Embryonic facial prominence (tissue), 1 donor: ENCODE measurements at regions not wholly inside any gene's neighbourhood (a gene's known extent, or its start where the extent isn't known, plus 50 kb on each side); places are given as distances from the start of the nearest gene placed in this dataset.

ENCODE experiments used
- DNase-seq: peaks from one replicate; pipeline ENCODE4 v3.0.0-alpha.2; 2016; ENCODE audit errors: extremely low spot score

DNA sequence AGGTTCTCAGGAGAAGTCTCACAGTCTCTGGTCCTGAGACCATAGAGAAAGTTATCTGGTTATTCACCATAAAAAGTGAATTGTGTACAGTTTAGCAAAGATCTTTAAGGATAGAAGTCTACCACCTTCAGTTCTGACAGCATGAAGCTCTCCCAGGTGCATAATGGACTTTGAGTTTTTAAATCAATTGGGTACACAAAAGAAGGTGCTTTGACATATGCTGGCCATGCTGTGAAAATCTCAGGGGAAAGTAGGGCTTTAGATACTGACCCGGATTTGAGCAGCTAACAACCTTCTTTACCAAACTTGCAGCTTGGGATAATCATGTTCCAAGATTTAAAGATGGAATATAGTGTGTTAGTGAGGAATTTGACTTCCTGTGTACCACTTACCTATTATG, 264.2 kb downstream of the ZSWIM6 start:
- no peak for DNase-seq

DNA sequence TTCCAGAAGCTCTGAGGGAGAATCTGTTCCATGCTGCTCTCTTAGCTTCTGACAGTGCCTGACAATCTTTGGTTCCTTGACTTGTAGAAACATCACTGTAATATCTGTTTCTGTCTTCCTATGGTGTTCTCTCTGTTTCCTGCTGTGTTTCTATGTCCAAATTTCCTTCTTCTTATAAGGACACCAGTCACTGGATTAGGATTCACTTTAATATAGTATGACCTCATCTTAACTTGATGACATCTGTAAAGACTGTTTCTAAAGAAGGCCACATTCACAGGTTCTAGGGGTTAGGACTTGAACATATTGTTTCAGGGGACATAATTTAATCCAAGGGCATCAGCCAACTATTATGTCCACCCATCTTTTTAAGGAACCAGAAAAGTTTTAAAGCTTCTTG, 265.6 kb downstream of the ZSWIM6 start:
- DNase-seq = no peak

DNA sequence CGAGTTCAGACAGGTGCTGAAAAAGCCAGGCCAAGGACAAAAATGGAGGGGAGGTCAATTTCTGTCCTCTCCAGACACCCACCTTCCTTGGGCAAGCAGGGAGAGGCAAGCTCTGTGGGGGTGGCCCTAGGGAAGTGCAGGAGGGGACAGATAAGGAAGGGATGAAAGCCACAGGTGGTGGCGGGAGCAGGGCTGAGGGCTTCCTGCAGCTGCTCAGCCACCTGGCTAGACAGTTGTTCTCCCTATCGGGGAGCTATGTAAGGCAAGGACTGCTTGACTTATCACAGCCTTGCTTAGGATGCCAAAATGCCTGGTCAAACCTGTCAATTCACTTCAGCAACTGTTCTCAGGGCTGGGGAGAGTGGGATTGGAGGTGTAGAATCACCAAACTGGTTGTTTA, 266.1 kb downstream of the ZSWIM6 start:
- DNase-seq = no peak

DNA sequence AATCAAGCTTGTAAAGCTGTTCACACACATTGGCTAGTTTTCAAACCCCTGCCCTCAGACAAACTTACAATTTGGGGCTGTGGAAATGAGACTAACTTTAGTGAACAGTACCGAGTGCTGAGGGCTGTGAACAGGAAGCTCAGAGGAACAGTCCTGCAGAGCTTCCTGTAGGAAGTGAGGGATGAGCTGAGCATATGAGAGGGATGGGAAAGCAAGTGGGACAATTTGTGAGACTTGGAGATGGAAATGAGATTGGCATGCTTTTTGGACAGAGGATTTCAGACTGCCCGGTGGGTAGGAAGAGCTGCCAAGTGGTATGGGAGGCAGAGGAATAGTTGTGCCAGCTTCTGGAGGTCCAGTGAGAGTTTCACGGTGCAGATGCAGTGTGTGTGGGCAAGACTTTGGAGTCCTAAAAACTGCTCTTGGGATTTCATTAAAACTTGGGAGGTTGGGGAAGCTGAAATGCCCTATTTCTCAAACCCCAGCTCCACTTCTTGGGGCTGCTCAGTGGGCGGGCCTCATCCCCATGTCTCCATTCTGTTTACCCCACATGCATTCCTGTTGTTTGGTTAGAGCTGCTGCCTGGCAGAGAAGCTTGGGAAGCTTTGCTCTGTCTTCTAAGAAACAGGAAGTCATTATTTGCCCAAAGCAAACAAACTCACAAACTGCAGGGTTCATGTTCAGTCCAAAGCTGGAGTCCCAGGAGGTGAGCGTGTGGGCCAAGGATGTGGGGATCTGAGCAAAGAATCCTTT, 267.5 kb downstream of the ZSWIM6 start:
- peak; percentile 18 for DNase-seq

DNA sequence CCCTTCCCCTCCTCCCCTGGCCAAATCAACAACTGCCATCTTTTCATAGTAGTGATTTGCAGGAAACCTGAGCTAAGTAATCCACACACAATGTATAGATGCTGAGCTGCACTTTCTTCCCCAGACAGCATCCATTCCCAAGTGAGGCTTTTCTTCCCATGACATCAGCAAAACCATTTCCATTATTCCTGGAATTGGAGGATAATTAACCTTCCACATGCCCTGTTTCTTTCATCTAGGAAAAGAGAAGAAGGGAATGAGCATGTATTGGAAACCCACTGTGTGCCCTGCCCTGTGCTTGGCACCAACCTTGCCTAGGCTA, 268.0 kb downstream of the ZSWIM6 start:
- no peak for DNase-seq

DNA sequence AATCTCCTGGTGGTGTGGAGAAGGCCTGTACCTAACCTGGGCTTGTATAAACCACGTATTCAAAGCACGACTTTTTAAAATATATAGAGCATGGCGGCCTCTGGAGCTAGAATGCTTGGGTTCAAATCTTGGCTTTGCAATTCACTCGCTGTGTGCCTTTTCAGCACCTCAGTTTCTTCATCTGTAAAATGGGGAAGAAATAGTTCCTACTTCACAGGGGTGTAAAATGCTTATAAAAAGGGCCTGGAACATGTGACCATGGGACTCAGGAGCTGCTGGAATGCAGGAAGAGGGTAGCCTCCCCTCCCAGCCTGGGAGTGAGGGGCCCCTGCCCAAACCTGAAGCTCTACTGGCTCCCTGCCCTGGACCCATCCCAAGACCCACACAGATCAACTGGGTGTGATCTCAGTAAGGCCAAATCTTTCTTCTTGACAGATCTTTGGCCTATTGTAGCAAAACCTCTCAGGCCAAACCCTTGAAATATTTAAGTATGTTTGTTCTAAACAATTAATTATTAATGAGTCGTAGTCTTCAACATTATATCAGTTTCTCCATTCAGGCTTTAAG, 269.0 kb downstream of the ZSWIM6 start:
- no peak for DNase-seq

DNA sequence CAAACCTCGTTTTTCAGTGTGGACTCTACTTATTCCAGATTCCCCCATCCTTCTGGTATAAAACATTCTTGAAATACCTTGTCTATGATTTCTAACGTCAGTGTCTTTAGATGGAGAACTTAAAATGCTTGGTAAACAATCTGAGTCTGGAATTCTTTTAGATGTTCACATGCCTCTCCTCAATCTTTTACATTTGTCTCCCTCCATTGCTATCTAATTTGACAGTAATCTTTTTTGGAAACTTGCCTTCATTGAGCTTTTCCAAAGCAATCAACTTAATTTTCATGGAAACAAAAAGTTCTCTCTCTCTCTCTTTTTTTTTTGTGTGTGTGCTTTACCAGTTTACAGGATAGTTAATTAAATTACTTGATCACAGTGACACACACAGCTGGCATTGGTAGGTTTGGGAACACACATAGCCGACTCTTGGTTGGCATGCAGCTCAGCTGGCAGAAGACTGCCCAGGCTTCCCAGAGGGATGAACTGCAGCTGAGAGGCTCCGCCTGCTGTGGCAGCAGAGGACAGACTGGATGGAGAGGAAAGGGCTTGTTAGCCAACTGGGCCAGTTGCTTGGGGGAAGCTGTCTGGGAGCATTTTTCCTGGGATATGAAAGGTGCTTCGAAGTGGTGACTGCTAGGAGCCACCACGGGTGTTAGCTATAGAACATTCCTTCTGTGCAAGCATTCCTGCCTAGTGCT, 271.3 kb downstream of the ZSWIM6 start:
- DNase-seq = no peak

DNA sequence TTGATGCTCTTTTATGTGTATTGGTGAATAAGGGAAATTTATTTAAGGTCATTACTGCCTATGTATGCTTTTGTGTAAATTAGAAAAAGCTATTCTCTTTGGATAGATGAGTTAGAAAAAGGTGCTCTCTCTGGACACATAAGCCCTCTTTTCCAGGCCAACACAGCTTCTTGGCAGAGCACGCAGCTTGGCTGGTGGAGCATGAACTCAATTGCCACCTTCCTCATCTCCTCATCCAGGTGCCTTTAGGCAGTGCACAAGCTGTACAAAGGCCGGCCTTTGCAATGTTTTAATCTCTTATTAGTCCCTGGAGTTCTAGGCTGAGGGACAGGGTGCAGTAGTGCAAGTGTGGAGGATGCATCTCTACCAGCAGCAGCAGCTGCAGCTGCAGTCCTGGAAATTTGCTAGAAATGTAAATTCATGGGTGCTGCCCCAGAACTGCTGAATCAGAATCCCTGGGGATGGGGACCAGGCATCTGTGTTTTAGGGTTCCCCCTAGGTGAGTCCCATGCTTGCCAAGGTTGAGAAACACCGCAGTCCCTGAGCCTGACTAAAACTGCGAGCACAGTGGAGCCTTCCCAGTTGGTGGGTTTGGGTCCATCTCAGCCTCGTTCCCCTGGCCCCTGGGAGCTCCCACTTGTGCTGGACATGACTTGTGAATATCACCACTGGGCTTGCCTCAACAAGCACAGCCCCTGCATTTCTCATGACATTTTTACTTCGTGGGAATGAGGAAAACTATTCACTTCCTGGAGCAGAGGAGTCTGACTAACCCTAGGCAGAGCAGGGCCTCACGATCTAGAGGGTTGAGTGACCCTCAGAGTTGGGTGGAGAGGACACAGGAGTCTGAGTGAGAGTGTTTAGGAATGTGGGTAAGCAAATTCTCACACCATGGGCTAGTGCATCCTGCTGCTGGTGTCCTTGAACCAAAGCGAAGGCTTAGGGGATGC, 272.3 kb downstream of the ZSWIM6 start:
- DNase-seq = no peak

DNA sequence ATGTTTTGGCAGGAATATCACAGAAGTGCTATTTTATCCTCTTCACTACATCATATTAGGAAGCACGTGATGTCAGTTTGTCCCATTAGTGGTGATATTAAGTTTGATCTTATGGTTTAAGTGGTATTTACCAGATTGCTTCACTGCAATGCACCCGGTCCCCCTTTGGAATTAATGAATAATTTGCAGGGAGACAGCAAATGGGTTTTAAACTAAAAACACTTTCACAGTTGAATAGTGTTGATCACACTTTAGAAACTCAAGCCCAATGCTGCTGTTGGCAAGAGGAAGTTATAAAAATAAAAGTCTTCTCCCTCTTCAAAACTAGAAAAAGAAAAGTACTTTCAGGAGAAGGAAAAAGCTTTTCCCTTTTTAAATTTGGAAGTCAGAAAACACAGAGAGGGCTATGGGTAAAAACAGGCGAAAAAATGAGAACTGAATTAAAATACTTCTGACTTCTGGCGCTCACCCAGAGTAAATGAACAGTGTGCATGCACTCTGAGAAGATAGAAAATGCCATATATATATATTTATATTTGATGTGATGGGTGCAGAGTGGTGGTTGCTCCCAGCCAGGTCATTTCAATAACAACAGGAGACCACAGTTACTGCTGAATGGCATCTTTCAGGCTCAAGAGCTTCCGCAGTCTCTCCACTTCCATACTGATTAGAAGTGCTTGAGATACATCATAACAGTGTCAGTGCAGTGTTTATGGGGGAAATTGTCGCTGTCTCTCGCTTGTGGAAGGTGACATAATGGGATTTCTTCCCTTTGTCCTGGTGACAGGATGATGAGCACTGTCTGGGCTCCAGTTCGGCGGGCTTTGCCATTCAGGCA, 278.0 kb downstream of the ZSWIM6 start:
- no peak for DNase-seq

DNA sequence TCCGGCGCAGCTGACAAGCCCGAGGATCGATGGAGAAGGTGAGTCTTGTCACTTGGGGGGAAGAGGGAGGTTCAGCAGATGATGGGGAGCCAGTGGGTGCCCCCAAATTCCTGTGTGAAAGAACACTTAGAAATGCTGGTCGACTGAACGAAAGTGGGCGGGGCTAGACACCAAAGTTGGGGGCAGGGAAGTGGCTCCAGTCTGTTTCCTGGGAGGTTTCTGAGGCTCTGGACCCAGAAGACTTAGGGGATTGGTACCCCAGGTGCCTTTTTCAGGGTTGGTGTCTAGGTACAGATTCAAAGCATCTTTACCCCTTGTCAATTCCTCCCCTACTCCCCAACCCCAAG, 278.6 kb downstream of the ZSWIM6 start:
- no peak for DNase-seq

DNA sequence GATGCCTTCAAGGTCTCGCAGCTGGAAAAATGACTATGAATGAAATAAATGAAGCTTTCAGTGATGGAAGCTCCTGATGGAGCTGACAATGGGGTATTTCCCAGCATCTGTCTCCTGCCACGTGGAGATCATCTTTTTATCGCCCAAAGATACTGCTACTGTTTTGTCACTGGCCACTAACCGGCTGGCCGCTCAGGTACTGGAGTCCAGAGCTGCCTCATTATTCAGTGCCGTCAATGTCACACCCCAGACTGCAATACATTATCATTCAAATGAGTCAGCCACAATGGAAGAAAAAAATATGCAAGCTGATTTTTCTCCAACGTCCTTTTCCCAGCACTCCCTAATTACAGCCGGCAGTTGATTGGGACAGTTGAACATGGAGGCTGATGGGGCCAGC, 280.4 kb downstream of the ZSWIM6 start:
- DNase-seq = no peak

DNA sequence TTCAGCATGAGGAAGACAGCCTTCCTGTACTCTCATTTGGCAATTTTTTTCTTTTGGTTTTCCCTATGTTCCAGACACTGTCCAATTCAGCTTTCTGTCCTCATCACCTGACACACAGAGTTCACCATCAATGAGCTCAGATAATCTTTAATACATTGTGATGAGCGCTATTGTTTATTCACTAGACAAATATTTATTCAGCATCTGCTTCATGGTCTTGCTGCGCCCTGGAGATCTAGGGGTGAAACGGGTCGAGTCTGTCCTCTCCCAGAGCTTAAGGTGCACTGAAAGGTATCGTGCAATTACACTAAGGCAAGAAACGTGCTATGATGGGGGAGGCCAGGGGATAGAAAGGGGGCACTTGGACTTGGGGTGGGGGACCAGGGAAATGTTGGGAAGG, 281.6 kb downstream of the ZSWIM6 start:
- no peak for DNase-seq

DNA sequence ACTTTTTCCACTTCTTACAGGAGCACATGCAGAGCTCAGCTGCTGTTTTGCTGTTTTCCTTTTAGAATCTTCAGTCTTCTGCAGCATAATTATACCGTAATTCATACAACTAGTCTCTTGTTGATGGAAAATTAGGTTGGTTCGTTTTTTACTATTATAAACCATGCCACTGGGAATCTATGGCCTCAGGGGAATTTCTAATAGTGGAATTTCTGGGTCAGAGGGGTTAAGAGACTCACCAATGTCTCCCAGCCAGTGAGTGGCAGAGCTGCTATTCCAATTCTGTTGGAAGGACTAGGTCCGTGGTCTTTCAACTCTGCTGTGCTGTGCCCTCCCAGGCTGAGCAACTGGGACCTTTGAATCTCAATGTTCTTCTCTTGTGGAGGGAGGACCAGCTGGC, 282.5 kb downstream of the ZSWIM6 start:
- DNase-seq = no peak

DNA sequence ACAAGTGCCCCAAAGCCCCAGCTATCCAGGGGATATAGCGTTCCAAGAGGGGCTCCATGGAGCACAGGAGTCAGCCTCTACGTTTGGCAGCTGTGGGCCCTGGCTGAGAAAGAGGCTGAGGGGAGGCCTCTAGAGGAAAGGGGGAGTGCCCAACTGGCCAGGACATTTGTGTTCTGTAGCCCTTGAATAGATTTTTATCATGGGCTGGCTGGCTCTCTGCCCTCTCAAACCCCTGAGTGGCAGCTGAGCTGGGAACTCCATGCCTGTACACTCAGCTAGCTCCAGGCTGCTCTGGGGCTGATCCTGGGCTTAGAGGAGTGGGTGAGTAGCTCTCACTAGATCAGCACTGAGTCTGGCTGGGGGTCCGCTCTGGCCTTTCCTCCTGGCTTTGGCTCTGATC, 285.0 kb downstream of the ZSWIM6 start:
- DNase-seq = no peak

DNA sequence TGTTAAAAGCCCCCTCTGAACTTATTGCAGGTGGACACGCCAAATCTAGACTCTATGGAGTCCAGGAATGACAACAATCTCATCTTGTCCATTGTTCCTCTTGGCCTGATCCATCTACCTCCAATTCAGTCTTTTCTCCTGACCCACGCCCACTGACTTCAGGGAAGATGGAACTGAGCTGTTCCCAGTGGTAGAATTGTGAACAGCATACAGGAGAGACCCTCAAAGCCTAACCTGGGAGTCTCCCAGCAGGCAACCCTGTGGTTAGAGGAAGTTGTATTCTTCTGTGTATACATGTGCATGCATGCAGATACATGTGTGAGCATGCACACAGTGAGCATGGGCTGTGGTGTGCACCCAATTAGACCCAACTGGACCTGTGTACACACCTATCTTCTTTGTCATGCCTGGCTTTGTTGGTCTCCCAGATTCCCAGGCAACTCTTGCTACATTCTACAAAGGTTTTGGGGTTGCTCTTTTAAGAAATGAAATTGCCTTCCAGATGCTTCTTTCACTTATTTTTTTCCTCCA, 286.0 kb downstream of the ZSWIM6 start:
- no peak for DNase-seq

DNA sequence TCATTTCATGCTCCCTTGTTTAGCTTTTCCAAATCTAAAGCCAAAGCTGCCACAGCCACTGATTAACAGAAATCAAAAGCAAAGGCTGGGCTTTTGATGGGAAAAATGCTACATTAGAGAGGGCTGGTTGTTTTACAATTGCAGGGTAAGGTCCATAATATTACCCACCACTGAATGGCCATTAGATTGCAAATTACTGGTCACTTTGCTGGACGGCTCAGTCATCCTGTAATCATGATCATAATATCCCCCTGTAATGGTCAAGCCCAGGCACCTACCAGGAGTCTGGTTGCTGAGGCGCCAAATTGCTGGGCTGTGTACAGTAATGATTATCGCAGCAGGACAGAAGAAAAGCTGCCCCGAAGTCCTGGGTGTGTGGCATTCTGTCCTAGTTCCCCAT, 286.5 kb downstream of the ZSWIM6 start:
- DNase-seq = no peak

DNA sequence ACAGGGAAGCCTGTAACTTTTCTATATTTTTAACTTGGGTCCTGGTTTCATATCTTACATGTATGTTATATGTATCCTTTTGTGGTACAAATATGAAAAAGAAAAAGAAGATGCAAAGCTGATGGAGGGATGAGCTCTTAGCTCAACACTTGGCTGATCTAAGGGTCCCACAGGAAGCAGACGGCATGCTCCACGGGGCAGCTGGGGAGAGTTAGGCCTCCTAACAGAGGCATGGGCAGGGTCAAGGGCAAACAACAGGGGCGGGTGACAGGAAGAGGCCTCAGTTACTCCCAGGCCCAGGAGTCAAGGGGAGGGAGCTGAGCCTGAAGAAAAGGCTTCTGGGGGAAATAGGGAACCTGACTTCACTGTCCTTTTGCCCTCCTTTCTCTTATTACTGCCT, 287.2 kb downstream of the ZSWIM6 start:
- no peak for DNase-seq

DNA sequence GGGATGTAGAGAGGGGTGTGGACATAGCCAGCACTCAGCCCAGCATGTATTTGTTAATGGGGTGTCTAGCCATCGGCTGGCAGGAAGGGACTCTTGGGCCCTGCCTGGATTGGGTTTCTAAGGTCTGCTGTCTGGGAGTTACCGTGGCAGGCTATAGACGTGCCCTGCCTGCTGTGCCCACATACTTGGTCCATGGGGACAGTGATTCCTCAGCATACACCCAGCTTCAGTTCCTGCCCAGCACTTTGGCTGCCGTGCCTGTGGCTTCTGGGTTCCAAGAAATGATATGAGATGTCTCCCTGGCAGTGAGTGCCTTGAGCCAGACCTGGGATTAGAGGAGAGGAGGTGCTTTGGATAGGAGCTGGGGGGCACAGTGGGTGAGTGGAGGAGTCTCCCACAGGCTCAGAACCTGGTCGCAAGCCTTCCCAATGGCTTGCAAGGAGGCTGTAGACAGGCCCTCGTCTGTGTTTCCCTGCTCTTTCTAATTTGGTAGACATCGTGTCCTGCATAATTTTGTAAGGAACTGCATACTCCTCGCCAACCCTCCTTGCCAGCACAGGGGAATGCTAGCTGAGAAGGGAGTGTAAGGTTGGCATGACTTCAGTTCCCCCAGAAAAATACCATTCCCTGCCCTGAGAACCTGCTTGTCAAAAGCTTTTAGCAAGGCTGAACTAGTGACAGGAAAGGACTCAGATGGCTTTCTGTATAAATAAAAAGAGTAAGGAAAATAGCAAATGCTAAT, 287.9 kb downstream of the ZSWIM6 start:
- no peak for DNase-seq

DNA sequence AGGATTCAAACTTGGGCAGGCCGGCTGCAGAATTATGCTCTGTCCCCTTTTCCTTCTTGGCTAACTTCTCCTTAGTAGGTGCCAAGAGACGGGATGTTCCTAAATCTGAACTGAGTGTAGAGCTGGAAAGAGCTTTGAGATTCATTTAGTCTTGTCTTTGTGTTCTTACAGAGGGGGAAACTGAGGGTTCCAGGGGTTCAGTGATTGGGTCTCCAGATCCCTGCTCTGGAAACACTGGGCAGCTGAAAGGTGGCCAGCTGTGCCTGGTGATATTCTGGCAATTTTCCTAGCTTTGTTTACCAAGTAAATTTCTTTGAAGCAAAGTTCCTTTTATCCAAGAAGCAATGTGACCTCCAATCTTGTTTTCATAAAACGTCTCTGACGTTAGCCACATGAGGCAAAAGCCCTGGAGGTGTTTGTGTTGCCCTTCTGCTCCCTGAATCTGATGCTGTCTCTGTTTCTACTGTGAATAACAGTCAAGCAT, 288.7 kb downstream of the ZSWIM6 start:
- no peak for DNase-seq

DNA sequence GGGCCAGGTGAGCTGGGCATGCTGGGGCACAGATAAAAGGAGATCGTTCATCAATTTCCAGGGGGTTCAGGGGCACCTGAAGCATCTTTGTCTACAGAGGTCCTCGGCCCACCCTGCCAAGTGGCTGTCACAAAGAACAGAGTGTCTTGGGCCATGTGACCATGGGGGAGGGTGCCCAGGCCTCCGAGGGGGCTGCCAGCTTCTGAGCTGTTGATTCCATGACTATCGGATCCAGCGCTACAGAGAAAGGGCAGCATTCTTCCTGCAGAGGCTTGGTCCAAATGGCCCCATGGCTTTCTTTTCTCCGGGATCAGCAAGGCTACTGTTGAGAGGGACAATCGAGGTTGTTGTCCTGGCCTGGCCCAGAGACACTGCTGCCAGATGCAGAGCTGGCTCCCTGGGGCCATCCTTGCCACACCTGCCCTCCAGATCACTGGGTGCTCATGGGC, 289.2 kb downstream of the ZSWIM6 start:
- DNase-seq = no peak
